ENCODE measurements at regions not wholly inside any gene's neighbourhood (a gene's known extent, or its start where the extent isn't known, plus 50 kb on each side); places are given as distances from the start of the nearest gene placed in this dataset.

DNA sequence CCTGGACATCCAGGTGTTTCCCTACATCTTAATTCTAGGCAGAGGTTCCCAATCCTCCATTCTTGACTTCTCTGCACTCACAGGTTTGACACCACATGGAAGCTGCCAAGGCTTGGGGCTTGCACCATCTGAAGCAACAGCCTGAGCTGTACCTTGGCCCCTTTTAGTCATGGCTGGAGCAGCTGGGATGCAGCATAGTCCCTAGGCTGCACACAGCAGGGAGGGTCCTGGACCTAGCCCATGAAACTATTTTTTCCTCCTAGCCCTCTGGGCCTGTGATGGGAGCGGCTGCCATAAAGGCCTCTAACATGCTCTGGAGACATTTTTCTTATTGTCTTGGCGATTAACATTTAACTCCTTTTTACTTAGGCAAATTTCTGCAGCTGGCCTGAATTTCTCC, 417.2 kb upstream of the FLRT2 start:
- no peak overlapping the region for H3K27ac ChIP-seq
- DNase-seq, result no peak
- no peaks in the 10 kb centered on the region for H3K9me3 ChIP-seq (replicated peaks)
- H3K27me3 ChIP-seq, result no peaks in the 10 kb centered on the region
- no peaks in the 10 kb centered on the region for H3K4me1 ChIP-seq
- no peak overlapping the region for H3K4me3 ChIP-seq
- no peaks in the 10 kb centered on the region for H3K36me3 ChIP-seq

DNA sequence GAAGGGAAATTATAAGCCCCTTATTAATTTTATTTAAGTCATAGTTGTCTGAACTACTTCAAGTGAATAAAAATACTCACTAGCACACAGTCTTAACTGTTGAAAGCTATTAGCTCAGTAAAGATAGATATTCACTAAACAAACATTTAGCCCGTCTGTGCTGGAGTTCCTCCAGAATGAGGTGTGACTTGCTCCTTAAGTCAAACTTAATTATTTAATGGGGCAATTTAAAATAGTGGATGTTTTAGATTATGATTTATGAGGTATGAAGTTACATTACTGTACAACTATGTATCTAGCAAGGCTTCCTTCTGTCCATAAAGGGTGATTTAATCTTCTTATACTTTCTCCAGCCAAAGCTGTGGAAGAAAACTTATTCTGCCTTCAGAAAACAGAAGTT, 414.0 kb upstream of the FLRT2 start:
- Histone ChIP-seq H3K4me3 (no peak overlapping the region), H3K27ac (no peak overlapping the region), H3K36me3 (no peaks in the 10 kb centered on the region), H3K9me3 (replicated peaks) (no peaks in the 10 kb centered on the region), H3K4me1 (no peaks in the 10 kb centered on the region), H3K27me3 (no peaks in the 10 kb centered on the region)
- no peak for DNase-seq

DNA sequence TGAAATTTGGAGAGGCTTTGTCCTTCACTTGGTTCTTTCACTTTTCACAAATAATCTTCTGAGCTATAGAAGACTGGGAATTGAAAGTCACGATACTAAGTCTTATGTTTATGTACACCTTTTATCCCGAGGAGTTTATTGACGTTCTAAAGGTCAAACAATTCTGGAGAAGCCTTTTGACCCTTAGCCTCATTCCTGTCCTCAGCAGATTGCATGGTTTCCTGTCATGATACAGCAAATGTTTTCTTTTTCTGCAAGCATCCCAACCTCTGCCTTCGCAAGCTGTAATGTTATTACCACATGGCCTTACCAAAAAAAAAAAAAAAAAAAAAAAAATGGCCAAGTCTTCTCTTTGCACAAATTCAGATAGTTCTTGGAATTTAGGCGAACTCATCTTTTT, 411.7 kb upstream of the FLRT2 start:
- DNase-seq, result no peak
- H3K36me3 ChIP-seq, result no peaks in the 10 kb centered on the region
- no peak overlapping the region for H3K4me3 ChIP-seq
- peaks cover 4% of the 10 kb centered on the region; the same call in 1 of the 2 replicates for H3K4me1 ChIP-seq
- H3K9me3 ChIP-seq (replicated peaks), result no peaks in the 10 kb centered on the region
- H3K27me3 ChIP-seq, result no peaks in the 10 kb centered on the region
- H3K27ac ChIP-seq, result no peak overlapping the region

DNA sequence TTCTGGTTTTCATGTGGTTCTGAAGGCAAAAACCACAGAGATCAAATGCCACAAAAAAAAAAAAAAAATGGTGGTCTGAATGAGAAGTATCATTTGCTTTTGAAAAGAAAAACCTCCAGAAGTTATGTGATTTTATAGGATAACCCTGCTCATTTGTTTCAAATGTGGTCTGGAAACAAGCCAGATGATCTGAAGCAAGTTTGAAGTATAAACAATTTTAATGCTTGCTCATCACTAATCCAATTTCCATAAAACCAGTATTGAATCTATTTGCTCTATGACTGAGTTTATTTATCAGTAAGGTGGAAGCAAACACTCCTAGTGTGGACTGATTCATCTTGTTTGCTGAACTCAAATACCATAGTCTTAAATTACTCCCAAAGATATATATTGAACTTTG, 407.3 kb upstream of the FLRT2 start:
- H3K4me1 ChIP-seq, result peaks cover 4% of the 10 kb centered on the region; the same call in 1 of the 2 replicates
- H3K27me3 ChIP-seq, result no peaks in the 10 kb centered on the region
- no peaks in the 10 kb centered on the region for H3K9me3 ChIP-seq (replicated peaks)
- H3K27ac ChIP-seq, result no peak overlapping the region
- peak in 1 of 2 experiments; percentile 37 for DNase-seq
- no peaks in the 10 kb centered on the region for H3K36me3 ChIP-seq
- H3K4me3 ChIP-seq, result no peak overlapping the region

DNA sequence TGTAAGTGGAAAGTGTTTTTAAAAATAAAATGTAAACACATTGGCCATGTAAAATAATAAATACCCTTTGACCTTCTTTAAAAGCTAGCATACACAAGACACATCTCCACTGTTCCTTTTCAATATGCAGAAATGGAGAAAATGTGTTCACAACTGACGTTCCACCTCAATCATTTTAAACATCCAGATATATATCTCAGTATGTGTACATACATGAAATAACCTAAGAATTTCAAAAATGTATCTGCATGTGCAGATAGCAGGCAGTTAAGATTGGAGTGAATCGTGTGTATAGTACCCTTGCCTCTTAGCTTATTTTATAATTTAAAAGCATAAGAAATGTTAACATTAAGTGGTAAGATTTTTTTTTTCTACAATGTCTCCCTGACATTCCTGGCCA, 406.2 kb upstream of the FLRT2 start:
- H3K4me3 ChIP-seq, result no peak overlapping the region
- no peaks in the 10 kb centered on the region for H3K9me3 ChIP-seq (replicated peaks)
- H3K36me3 ChIP-seq, result no peaks in the 10 kb centered on the region
- H3K4me1 ChIP-seq, result peaks cover 4% of the 10 kb centered on the region; the same call in 1 of the 2 replicates
- no peak overlapping the region for H3K27ac ChIP-seq
- DNase-seq, result no peak
- H3K27me3 ChIP-seq, result no peaks in the 10 kb centered on the region

DNA sequence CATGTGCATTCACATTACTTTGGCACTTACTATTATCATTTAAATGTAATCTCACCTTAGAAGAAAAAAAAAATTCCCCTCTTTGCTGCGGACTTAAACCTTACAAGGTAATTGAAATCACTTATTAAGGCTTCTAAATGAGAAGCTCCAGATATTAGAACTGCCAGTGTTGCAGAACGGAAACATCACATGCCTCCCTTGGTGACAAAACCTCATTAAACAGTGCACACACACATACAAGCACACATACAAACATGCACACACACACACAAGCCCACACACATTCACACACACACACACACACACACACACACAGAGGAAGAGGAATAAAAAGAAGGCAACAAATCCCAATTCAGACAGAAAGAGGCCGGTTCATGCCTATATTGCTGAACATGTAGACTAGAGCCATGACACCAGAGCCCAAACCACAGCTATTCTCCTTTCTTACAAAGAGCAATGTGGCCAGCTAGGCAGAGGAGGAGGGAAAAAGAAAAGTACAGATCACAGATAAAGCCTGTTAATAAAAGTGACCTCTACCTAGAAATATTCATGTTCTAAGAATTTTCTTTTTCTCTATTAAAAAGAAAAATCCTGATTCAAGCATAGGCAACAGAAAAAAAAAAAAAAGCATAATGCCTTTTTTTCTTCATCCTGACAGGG, 405.2 kb upstream of the FLRT2 start:
- peaks cover 4% of the 10 kb centered on the region; the same call in 1 of the 2 replicates for H3K4me1 ChIP-seq
- H3K27me3 ChIP-seq, result no peaks in the 10 kb centered on the region
- no peak for DNase-seq
- no peak overlapping the region for H3K27ac ChIP-seq
- no peak overlapping the region for H3K4me3 ChIP-seq
- H3K9me3 ChIP-seq (replicated peaks), result no peaks in the 10 kb centered on the region
- H3K36me3 ChIP-seq, result no peaks in the 10 kb centered on the region

DNA sequence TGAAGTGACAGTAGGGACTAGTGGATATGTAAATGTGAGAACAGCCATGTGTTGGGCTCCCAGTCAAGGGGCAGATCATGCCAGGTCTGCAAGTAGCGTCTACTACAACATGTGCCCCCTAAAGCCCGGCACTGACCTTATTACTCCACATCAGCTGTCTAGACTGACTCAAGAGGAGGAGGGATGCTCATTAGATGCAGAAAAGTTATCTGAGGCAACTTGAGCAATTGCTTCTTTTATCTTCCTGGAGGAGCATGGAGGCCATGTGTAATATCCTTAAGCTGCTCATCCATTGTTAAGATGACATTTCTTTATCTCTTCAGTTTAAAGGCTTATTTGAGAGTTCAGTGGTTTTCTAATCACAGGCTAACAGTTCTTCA, 404.7 kb upstream of the FLRT2 start:
- peaks cover 4% of the 10 kb centered on the region; the same call in 1 of the 2 replicates for H3K4me1 ChIP-seq
- H3K4me3 ChIP-seq, result no peak overlapping the region
- no peaks in the 10 kb centered on the region for H3K36me3 ChIP-seq
- H3K9me3 ChIP-seq (replicated peaks), result no peaks in the 10 kb centered on the region
- H3K27me3 ChIP-seq, result no peaks in the 10 kb centered on the region
- H3K27ac ChIP-seq, result no peak overlapping the region
- DNase-seq, result no peak

DNA sequence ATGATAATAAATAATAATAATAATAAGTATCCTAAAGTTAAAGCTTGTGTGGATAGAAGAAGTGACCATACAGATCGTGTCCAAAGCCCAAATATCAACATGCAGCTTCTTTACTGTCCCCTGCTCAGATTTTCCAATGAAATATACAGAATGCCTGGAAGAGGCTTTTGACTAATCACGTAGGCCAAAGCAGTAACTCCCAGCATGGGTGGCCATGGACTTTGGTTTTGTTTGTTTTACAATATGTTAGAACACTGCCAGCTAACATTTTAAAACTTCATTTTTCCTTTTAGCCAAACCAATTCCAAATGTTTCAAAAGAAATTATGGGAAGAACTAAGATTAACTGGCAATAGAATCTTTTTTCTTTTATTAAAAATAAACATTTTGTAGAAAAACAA, 400.0 kb upstream of the FLRT2 start:
- no peak overlapping the region for H3K4me3 ChIP-seq
- H3K4me1 ChIP-seq, result no peaks in the 10 kb centered on the region
- no peaks in the 10 kb centered on the region for H3K9me3 ChIP-seq (replicated peaks)
- H3K27ac ChIP-seq, result no peak overlapping the region
- no peaks in the 10 kb centered on the region for H3K36me3 ChIP-seq
- DNase-seq, result no peak
- no peaks in the 10 kb centered on the region for H3K27me3 ChIP-seq

DNA sequence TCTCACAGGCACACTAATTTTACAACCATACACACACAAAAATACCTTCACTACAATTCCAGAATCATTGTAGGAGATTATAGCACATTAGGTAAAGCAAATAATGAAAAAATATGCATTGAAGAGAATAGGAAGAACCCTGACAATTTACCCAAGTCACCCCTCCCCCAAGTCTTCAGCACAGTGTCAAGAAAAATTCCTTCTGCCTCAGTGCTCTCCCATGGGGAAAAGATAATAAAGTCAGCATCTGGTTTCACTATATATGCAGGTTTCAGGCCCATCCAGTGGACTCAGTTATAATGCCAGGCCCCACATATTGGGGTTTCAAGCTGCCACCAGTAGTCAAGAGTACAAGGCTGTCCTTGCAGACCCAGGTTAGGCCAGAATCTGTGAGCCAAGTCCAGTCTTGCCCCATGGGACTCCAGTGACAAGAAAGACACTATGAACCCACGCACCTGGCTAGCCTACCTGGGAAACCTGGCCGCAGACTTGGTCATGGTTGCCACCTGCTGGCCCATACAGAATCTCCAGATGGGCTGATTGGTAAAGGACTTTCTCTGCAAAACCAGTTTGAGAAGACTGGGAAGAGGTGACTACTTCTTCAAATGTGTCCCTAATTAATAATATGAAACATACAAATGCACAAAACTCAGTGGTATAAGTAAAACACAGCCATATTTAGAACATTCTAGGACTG, 398.6 kb upstream of the FLRT2 start:
- no peak overlapping the region for H3K4me3 ChIP-seq
- no peak for DNase-seq
- no peak overlapping the region for H3K27ac ChIP-seq
- H3K4me1 ChIP-seq, result no peaks in the 10 kb centered on the region
- H3K36me3 ChIP-seq, result no peaks in the 10 kb centered on the region
- no peaks in the 10 kb centered on the region for H3K27me3 ChIP-seq
- H3K9me3 ChIP-seq (replicated peaks), result peaks cover 5% of the 10 kb centered on the region; the same call in 1 of the 2 replicates

DNA sequence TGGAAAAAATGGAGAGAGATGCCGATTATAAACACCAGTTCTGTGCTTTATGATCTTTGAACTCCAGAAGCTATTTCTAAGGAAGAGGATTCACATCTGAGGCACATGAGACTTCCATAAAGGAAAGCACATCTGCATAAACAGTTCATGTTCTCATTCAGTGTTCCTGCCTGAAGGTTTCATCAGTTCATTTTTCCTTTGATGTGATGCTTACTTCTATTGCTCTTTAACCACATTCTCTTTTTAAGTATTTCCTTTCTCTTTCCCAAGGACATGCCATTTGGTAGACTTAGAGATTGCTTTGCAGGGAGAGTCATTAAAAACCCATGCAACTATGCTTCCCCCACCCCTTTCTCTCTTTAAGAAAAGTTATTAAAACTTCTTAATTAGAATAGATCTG, 387.0 kb upstream of the FLRT2 start:
- Histone ChIP-seq H3K4me1 (no peaks in the 10 kb centered on the region; the same call in 1 of the 2 replicates), H3K4me3 (no peak overlapping the region), H3K27ac (no peak overlapping the region), H3K27me3 (no peaks in the 10 kb centered on the region), H3K9me3 (replicated peaks) (no peaks in the 10 kb centered on the region), H3K36me3 (no peaks in the 10 kb centered on the region)
- DNase-seq, result no peak

DNA sequence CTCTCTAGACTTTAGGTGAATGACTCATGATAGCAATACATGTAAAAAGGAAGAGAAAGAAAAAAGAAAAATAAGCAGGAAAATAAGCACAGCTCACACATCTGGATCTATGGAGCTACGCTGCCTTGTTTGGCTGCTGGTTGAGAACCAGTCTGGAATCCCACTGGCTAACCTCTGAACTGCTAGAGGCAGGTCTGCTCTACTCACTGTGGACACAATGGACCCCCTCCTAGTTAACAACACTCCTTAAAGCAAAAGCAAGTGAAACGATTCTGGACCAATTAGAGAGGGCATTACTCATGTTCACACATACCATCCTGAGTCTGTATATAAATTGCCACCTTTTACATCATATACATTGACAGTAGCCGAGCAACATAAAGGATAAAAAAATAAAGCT, 383.2 kb upstream of the FLRT2 start:
- no peaks in the 10 kb centered on the region for H3K36me3 ChIP-seq

DNA sequence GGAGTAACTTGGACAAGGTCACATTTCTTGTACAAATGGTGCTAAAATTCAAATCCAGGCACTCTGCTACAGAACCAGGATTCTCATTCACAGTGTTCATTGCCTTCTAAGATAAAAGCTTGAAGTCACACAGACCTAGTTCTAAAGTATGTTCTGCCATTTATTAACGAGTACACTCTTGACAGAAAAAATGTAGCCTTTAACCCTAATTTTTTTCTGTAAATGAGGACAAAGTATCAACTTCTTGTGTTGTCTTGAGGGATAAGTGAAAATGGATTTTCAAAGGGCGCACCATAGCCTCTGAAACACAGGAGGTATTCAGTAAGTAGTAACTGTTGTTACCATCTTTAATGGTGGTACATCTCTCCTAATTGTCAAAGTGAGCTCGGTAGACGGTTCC, 379.8 kb upstream of the FLRT2 start:
- Histone ChIP-seq H3K4me1 (peaks cover 6% of the 10 kb centered on the region), H3K27ac (no peak overlapping the region), H3K36me3 (no peaks in the 10 kb centered on the region), H3K27me3 (no peaks in the 10 kb centered on the region), H3K4me3 (no peak overlapping the region), H3K9me3 (replicated peaks) (0 out of 2 replicates have a peak, but pooled peaks cover 4% of the 10 kb centered on the region)
- DNase-seq, result no peak

More for the DNA sequence above, 383.2 kb upstream of the FLRT2 start:
- Histone ChIP-seq H3K9me3 (replicated peaks) (0 out of 2 replicates have a peak, but pooled peaks cover 4% of the 10 kb centered on the region), H3K4me3 (no peak overlapping the region), H3K4me1 (peaks cover 6% of the 10 kb centered on the region), H3K27me3 (no peaks in the 10 kb centered on the region), H3K27ac (no peak overlapping the region)
- DNase-seq, result no peak

DNA sequence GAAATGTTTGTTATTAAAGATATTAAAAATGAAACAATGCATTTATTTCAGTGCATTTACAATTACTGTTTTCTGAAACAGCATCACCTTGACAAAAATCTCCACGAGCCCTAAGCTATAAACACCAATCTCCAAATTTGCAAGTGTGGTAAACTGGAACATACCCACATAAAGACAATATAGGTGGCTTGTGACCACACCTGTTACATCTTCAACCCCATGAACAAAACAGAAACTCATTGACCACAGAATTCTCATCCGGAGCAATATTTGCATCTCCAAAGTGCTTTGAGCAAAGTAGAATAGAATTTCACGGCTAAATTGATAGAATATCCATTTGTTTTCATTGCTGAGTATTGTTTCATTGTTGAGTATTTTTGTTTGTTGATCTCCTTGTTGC, 375.2 kb upstream of the FLRT2 start:
- no peaks in the 10 kb centered on the region for H3K9me3 ChIP-seq (replicated peaks)
- DNase-seq, result no peak
- H3K4me1 ChIP-seq, result no peaks in the 10 kb centered on the region
- H3K36me3 ChIP-seq, result no peaks in the 10 kb centered on the region
- H3K27me3 ChIP-seq, result no peaks in the 10 kb centered on the region
- no peak overlapping the region for H3K4me3 ChIP-seq
- H3K27ac ChIP-seq, result no peak overlapping the region

DNA sequence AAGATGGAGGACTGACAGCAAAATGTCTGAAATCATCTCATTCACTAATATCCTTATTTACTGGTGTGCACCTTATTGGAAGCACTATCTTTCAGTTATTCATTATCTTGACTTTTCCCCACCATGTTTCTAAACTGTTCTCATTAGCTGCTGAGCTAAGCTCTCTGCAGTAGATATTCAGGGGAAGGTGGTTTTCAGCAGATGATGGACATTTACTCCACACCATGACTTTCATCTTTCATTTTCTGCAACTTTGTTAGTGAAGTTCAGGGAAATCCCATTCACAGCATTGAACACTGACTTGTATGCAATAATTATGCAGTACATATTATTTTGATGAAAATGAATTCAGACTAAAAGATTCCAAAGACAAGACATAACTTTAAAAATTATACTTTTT, 373.6 kb upstream of the FLRT2 start:
- no peak overlapping the region for H3K27ac ChIP-seq
- no peaks in the 10 kb centered on the region for H3K9me3 ChIP-seq (replicated peaks)
- H3K4me1 ChIP-seq, result no peaks in the 10 kb centered on the region
- H3K4me3 ChIP-seq, result no peak overlapping the region
- no peak for DNase-seq
- no peaks in the 10 kb centered on the region for H3K27me3 ChIP-seq
- H3K36me3 ChIP-seq, result no peaks in the 10 kb centered on the region

DNA sequence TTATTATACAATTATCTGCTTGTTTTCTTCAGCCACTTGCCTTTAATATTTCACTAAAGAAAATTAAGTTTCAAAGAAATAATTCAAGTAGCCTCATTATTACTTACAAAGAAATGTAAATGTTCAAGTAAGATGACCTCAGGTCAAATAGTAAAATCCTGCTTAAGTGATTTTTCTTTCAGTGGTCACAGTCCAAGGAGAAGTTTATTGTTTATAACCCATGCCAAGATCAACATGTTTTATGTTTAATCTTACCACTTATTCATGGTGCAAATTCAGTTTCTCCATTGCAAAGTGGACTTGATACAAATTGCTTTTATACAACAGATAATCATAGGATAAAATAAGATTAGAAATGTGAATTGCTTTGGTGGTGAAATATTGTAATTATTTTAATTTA, 370.2 kb upstream of the FLRT2 start:
- no peak overlapping the region for H3K27ac ChIP-seq
- no peaks in the 10 kb centered on the region for H3K4me1 ChIP-seq
- DNase-seq, result no peak

DNA sequence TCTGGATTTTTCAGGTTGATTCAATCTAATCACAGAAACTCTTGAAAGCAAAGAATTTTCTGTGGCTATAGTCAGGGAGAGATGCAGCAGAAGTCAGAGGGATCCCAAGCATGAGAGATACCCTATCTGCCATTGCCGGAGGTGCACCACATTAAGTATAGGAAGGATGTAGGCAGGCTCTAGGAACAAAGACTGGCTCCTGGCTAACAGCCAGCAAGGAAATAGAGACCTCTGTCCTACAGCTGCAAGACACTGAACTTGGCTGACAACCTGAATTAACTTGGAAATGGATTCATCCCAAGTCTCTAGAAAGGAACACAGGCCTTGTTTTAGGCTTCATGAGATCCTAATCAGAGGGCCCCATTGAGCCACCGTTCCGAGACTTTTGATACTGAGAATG, 364.9 kb upstream of the FLRT2 start:
- Histone ChIP-seq H3K36me3 (no peaks in the 10 kb centered on the region), H3K27ac (no peak overlapping the region), H3K9me3 (replicated peaks) (no peaks in the 10 kb centered on the region), H3K27me3 (no peaks in the 10 kb centered on the region), H3K4me1 (peaks cover under 1% of the 10 kb centered on the region; the same call in 1 of the 2 replicates), H3K4me3 (no peak overlapping the region)
- DNase-seq, result peak; percentile 16 to 45

More for the DNA sequence above, 370.2 kb upstream of the FLRT2 start:
- Histone ChIP-seq H3K4me3 (no peak overlapping the region), H3K9me3 (replicated peaks) (no peaks in the 10 kb centered on the region), H3K36me3 (no peaks in the 10 kb centered on the region), H3K27me3 (no peaks in the 10 kb centered on the region)
